Esophagus squamous epithelium (tissue), 4 donors: ENCODE measurements at regions not wholly inside any gene's neighbourhood (a gene's known extent, or its start where the extent isn't known, plus 50 kb on each side); places are given as distances from the start of the nearest gene placed in this dataset.

Source experiments
- CTCF ChIP-seq, 6 experiments: fragments of 450-650 bp in 4 of 6; fragments of 200-600 bp in 2 of 6; sonication (generic) in 2 of 6; IDR thresholded peaks; one replicate each; pipeline ENCODE4 v1.5.1; 2016 to 2019; ENCODE audit warnings: antibody characterized with exemption in 6 of 6, mild to moderate bottlenecking in 4 of 6, moderate library complexity in 4 of 6
- POLR2A ChIP-seq, 4 donors: fragments of 450-650 bp; IDR thresholded peaks; one replicate each; pipeline ENCODE4 v1.6.1; 2017; ENCODE audit warnings: antibody characterized with exemption in 4 of 4, mild to moderate bottlenecking in 4 of 4, moderate library complexity in 3 of 4

DNA sequence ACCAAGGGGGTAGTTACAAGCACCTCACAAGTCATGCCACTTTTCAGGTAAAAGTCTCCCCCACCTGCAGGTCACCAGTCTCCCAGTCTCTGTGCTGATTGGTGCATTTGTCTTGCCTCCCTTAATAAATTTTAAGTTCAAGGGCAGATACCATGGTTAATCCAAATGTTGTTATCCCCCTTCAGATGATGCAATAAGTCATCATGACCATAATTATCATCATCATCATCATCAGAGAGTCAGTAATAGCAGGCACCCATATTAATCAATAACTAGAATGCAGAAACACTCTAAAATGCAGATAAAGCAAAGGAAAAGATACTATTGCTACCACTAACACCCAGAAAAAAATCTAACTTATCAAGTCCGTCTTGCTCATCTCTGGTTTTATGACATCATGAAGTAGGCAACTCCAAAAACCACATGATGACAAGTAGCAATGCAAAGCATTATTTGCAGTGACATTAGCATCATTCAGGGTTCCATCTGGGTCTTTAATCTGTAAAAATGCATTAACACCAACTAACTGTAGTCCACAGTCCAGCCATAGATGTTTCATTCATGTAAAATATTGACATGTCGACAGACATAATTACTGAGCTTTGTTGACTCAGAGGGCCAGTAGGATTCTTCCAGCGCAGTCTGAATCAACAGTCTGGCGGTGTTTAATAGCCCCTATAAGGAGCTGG is 492.0 kb upstream of the RUNX1 start:
- TF ChIP-seq POLR2A (IDR thresholded peaks at IDR 0.05) (no peak), CTCF (IDR thresholded peaks at IDR 0.05) (no peak)
